T-helper 9 cell (primary cell): ENCODE measurements at regions not wholly inside any gene's neighbourhood (a gene's known extent, or its start where the extent isn't known, plus 50 kb on each side); places are given as distances from the start of the nearest gene placed in this dataset.

Source experiments
- DNase-seq: peaks from one replicate; pipeline ENCODE4 v3.0.0-alpha.2; 2020

DNA sequence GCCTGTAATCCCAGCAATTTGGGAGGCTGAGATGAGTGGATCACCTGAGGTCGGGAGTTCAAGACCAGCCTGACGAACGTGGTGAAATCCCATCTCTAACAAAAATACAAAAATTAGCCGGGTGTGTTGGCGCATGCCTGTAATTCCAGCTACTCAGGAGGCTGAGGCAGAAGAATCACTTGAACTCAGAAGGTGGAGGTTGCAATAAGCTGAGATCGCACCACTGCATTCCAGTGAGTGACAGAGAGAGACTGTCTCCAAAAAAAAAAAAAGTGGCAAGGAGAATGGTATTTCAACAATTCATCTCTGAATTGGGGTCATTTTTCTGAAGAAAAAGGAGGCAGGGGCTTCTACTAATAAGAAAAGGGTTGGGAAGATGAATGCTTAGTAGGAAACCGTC lies 111.5 kb upstream of the NHSL1 start:
- DNase-seq: no peak

DNA sequence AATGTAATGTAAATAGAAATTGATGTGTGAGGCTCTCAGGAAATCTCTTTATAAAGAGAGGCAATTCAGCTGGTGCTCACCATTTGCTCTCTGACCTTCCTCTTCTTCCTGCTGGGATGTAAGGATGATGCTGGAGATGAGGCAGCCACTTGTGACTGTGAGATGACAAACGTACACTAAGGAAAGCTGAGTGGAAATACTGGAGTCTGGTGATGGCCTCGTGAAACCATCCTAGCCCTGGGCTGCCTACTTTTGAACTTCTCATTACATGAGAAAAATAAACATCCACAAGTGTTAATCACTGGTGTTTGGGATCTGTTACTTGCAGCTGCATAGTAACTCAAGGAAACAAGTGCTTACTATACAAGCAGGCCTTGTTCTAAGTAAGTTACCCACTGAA lies 114.9 kb upstream of the NHSL1 start:
- DNase-seq: no peak

DNA sequence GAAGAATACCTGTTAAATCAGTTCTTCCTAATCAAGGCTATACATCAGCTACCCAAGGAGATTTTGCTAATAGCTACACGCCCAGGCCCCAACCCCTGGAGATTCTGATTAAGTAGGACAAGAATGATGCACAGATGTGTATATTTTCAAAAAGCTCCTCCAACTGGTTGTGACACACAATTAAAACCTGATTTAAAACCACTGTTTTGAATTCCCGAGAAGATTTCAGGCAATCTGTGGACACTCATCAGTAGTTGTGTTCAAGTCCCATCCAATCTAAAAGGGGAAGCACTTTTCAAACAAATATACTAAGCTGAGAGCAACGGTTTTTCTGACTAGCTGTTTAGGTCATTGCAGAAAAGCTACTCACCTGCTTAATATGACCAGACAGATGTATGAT lies 118.9 kb upstream of the NHSL1 start:
- DNase-seq: no peak

DNA sequence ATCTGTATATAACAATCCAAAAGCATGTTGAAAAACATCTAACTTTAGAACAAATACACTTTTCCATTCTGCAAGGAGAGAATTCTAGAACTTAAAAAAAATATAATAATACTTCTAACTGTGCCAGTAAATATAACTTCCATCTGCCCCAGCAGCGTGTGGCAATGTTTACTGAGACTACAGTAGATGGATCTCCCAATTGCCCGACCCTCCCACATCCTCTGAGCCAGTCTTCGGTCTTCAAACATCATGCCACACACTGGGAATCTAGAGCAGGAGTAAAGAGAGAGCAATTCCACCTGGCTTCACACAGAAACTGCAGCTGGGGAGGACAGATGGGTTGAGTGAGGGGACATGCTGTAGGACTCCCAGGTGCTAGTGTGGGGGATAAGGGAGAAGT lies 121.3 kb upstream of the NHSL1 start:
- DNase-seq: no peak

DNA sequence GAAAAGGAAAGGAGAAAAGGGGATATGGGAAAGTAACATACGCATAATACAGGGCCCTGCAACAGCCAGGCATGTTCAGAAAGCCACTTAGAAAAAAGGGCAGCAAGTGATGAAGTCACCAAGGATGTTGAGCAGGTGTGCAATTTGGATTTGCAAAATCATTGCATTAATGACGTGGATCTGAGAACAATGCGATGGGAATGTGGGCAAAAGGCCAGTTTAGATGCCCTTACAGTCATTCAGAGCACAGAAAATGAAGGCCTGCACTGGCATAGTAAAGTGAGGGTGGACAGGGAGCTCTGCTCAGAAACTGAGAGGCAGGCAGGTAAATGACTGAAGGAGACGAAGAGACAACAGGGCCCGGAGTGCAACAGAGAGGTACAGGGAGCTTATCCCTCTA lies 123.7 kb upstream of the NHSL1 start:
- DNase-seq: no peak

DNA sequence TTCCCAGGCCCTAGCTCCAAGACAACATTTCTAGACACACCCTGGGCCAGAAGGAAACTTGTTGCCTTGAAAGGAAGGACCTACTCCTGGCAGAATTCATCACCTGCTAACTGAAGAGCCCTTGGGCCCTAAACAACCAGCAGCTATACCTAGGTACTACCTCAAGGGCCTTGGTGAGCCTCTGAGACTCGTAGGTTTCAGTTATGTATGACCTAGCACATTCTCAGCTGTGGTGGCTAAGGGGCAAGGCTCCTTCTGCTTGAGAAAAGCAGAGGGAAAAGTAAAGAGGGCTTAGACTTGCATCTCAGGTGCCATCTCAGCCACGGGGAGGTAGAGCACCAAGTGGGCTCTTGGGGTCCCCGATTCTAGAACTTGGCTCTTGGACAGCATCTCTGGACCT lies 132.3 kb upstream of the NHSL1 start:
- no peak for DNase-seq

DNA sequence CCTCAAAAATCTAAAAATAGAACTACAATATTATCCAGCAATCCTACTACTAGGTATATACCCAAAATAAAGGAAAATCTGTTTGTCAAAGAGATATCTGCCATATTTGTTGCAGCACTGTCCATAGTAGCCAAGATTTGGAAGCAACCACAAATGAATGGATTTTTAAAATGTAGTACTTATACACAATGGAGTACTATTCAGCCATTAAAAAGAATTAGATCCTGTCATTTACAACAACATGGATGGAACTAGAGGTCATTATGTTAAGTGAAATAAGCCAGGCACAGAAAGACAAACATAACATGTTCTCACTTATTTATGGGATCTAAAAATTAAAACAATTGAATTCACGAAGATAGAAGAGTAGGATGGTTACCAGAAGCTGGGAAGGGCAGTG lies 135.7 kb upstream of the CCDC28A start:
- no peak for DNase-seq

DNA sequence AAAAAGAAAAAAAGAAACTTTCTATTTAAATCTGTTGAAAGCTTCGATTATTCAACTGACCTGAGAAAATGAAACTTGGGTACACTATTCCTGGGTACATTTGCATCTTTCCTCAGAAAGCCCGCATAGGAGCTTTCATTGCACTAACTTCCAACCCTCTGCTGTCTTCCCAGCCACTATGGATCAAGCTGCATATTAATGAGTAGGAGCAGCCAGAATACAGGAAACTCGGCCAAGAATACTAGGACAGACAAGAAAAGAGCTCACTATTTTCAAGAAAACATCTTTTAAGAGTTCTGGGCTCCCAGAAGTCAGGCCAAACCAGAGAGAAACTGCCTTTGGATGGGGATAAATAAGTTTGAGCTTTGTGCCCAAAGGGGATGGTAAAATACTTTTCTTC lies 135.0 kb upstream of the CCDC28A start:
- DNase-seq: no peak

DNA sequence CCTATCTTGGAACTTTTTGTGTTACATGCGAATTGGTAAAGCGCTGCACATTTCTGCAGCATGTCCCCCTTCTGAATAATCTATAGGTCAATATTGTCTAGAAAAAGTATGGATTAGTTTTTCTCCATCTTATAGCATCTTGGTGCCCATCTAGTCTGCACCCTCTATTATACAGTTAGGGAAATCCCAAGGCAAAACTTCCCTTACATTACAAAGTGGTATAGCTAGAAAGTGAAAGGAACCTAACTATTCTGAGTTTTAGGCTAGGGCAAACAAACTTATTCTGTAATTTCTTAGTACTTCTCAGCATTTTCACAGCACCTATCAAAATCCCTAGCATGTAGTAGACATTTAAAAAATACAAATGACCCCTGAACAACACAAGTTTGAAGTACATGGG lies 133.5 kb upstream of the CCDC28A start:
- no peak for DNase-seq

DNA sequence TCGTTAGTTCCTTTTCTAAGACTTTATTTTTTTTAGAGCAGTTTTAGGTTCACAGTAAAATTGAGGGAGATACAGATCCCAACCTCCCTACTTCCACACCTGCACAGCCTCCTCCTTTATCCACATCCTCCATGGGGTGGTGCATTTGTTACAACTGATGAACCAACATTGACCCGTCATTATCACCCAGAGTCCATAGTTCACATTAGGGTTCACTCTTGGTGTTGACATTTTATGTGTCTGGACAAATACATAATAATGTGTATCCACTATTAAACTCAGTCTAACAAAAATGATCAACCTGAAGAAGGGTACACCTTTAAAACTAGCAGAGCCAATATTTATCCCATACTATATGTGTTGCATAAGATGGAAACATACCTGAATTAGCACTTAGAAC lies 130.4 kb upstream of the CCDC28A start:
- DNase-seq: no peak

DNA sequence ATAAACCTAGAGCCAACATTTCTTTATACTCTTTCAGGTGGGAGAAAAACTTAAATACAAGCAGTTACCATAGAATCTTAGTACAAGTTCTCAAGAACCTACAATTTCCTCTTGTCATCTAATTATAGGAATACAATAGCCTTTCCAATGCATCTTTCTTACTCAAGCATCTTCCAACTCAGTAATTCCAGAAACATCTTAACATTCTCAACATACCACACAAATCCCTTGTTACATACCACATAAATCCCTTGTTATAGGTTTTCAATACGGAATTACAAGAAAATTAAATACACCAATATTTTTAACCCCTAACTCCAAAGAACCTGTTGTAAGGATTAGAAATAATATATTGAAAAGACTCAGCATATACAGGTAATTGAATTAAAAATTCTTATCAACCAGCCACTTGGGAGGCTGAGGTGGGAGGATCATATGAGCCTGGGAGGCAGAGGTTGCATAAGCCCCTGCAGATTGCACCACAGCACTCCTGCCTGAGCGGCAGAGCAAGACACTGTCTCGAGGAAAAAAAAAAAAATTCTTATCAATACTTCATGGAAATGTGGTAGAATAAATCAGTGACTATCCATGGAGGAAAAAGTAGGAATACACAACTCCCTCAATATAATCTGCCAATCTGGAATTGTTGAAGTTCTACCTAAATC lies 127.5 kb upstream of the CCDC28A start:
- no peak for DNase-seq

DNA sequence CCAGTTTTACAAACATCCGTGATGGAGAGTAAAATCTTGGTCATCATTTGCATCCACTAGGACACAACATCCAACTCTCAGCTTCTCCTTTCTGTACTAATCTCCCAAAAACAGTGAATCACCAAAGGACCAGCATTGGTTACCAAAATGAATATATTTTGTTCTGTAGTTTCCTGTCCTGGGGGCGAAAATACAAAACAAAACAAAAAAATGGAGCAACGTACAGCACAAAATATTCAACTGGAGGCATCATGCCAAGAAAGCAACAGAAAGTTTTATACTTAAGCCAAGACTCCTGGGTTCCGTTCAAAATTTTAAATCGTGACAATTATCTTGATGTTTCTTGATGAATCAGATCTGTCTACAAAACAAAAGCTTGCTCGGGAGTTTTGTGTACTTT lies 126.6 kb upstream of the CCDC28A start:
- DNase-seq: no peak

DNA sequence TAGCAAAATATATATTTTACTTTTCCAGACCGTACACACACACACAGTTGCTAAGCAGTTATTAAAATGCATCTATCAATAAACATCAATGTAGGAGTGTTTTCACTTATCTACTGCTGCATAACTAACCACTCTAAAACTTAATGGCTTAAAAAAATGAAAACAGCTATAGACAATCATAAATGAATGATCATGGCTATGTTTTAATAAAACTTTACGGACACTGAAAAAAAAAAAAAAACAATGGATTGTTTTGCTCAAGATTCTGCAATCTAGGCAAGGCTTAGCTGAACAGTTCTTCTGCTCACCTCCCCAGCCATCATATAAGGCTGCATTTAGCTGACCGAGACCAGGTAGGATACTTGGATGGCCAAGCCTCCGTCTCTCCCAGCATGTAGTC lies 125.4 kb upstream of the CCDC28A start:
- no peak for DNase-seq

DNA sequence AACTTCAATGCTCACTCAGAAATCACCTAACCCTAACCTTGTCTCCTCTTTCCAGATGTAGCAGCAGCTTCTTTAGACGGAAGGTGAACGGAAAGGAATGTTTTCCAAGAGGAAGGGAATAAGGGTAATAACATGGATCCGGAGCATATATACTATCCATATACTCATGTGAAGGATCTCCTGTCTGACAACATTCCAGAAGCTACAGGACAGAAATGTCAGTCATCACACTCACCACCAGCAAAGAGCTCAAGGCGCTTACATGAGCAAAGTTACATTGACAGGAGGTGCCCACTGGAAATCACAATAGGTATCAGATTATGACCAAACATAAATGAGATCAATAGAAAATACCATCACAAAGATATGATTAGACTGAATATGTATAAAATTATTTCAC lies 122.1 kb upstream of the CCDC28A start:
- DNase-seq: no peak

DNA sequence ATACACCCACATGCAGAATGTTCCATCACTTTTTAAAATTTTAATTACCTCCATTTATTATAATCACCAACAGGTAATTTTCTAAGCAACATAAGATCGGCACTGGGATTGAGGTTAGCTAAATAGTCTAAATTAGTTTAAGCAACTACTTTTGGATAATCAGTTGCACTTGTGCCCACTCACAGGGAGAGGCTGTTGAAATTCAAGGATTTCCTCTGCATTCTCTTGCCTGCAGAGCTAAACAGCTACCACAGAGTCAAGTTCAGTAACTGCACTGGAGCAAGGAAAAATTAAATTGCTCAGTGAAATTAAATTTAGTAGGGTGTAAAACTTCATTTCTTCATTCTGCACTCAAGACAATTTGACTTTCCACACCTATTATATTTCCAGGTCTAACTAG lies 120.7 kb upstream of the CCDC28A start:
- DNase-seq: no peak

DNA sequence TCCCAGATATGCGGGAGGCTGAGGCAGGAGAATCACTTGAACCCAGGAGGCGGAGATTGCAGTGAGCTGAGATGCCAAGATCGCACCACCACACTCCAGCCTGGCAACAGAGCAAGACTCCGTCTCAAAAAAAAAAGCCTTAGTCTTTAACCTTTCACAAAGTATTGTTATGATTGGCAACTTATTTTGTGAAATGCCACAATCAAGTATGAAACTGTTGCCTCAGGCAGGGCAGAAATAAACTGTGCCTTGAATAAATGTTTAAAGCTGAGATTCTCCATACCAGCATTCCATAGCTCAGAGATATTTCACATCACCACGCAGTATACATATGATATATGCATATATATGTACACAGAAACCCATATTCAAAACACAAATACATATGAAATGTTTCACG lies 120.1 kb upstream of the CCDC28A start:
- no peak for DNase-seq

DNA sequence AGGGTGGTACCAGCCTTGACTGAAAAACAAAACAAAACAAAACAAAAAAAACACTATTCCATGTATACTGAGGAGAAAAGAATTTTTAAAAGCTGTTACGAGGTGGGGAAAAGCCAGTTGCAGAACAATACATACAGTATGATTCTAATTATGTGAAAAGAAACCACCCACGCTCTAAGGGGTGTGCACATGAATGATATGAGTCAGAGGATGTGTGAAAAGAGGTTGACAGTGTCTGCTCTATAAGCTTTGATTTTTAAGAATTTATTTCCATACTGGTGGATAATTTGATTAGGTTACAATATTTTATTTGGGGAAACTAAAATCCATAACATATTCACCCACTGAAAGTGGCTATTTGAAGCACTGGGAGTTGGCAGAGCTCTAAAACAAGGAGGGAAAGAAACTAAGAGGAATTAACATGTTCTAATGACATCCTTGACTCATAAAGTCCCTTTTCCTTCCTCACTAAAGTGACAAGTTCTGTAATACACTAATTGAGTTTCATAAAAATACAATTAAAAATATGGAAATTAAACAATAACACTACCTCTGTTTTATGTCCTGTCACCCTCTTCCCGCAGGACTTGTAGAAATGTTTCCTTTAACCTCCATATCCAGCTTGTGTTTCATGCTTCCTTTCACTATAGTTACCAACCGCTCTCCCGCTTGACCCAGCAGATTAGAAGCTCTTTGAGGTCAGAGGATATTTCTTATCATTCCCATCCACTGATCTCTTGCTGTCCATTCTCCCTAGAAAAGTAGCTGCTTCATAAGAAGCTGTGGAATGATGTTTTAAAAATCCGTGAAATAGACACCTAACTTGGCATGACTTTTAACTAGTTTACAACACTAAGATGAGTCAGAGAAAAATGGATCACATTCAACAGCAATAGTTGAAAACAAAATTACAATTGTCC lies 118.6 kb upstream of the CCDC28A start:
- no peak for DNase-seq

DNA sequence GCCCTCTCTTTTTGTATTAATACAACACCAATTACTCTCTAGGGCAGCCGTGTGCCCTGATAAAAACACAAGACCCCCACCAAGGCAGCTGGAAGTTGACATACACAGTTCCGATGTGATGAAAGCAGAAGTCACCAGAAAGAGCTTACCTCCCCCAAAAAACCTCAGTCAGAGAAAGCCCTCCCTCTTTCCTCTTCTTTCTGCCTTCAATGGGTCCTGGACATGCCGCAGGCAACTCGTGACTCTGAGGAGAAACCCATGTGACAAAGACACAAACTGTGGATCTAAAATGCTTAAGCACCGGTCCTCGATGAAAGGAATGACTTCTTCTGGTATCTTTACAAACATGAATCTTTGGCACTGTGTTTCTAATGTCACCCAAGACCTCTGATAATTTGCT lies 117.7 kb upstream of the CCDC28A start:
- no peak for DNase-seq

DNA sequence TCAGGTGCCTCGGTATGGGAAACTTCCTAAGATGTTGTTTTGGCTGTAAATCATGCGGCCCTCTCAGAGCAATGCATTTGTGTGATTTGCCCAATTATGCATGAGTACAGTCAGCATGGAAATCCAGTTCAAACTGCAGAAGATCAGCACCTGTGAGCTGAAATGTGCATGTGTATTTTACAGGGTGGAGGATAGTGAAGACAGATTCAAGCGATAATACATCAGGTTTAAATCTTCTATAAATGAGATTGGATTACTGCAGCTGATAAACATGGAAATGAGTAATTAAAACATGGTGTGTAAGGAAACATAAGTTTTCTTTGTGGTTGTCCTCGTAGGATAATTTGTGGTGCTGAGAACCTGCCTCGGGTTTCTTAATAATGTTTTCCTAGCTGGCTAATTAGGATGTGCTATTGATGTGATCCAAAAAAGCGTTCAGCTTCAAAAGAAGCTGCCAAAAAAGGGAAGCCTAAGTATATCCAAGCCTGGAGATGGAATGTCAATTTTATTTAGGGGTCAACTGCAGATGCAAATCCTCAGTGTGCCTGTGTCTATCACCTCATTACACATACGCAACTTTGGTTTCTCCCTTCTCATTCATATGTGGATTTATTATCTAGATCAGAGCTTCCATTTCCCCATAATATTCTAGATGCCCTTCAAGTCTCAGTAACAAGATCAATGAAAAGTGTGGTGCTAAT lies 117.1 kb upstream of the CCDC28A start:
- DNase-seq: no peak

DNA sequence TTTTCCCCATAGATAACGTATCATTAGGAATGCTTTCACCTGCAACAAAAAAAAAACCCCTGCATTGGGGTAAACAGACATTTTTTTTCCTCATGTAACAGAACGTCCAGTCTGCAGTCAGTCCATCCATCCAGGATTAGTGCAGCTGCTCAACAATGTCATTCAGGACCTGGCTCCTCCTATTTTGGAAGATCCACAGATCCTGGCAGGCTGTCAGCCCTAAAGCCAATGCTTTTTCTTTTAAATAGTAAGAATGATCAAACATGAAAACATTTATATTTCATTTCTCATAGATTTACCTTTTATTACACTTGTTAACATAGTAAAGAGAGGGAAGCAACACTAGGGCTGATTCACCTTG lies 116.5 kb upstream of the CCDC28A start:
- DNase-seq: no peak

DNA sequence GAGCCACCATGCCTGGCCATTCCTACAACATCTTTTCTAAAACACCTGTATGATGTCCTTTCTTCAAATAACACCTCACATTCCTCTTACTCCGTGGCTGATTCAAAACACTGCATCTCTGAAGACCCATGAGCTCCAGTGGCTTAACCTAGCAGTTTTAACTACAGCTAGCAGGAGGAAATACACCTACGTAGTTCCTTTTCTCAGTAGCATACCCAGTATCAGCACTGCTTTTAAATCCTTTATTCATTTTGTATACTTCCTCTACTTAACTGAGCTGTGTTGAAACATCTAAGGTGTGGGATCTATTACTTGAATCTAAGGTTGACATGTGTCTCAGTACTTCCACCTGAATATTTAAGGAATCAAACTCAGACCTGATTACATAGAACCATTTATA lies 113.6 kb upstream of the CCDC28A start:
- no peak for DNase-seq

DNA sequence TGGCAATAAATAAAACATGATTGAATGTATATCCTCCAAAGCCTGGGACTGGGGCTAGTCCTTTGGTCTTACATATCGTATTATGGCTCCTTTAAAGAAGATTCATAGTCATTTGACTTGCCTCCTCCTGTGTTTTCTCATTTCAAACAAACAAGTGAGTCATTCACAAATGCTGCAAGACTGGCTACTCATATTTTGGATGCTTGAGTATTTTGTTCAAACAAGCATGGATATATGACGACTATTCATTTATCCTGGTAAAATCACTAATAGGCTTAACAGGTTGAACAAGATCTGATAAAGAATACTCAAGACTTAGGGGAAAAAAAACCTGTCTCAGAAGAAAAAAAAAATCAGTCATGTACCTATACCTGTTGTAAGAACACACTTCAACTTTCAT lies 111.1 kb upstream of the CCDC28A start:
- no peak for DNase-seq

DNA sequence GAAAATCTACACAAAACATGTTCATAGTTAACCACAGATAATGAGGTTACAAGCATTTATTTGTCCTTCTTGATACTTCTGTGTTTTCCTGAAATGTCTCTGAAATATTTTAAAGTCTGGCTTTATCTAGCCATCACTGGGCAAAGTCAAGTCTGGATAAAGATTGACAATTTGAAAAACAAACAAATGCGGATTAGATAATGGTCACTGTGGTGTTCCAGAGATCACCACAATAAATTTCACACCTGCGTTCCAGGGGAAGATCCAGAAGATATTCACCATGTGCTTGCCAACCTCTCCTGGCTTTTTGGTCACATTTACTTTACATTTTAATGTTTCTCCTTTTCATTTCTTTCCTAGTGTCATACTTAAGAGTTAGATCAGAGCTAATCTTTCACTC lies 109.7 kb upstream of the CCDC28A start:
- no peak for DNase-seq

DNA sequence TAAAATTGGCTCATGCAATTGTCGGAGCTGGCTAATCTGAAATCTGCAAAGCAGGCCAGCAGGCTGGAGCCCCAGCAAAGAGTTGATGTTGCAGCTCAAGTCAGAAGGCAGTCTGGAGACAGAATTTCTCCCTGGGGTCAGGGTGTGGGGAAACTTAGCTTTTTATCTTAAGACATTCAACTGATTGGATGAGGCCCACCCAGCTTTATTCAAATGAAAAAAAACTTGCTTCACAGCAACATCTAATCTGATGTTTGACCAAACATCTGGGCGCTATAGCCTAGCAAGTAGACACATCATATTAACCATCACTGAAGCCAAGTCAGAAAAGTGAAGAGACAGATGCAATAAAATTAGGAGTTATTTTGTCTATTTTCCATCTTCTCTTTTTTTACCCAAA lies 108.8 kb upstream of the CCDC28A start:
- DNase-seq: no peak
